Lung (tissue), 11 donors: ENCODE measurements at regions not wholly inside any gene's neighbourhood (a gene's known extent, or its start where the extent isn't known, plus 50 kb on each side); places are given as distances from the start of the nearest gene placed in this dataset.
A peak's percentile ranks its signal among the peaks of the same experiment; 100 is the strongest.

ENCODE experiments used
- ATAC-seq: fragments of 200-7000 bp; cut with Tn5 transposase; one replicate; pipeline ENCODE4 v1.9.1; 2020; ENCODE audit warnings: moderate number of reproducible peaks; ENCODE audit not compliant: insufficient read depth, low FRiP score
- DNase-seq, 3 donors: peaks; one replicate each; pipeline ENCODE4 v3.0.0-alpha.2; 2013 to 2017
- H3K27ac ChIP-seq, 2 donors: one replicate each; pipeline ENCODE4 v1.5.1; 2013; ENCODE audit warnings: mild to moderate bottlenecking in 2 of 2, moderate library complexity in 2 of 2, control low read depth in 1 of 2, inconsistent platforms in 1 of 2, low read depth in 1 of 2, low read length in 1 of 2
- H3K27me3 ChIP-seq, 3 donors: one replicate each; pipeline ENCODE4 v1.5.1; 2013; ENCODE audit warnings: low read length in 2 of 3; ENCODE audit not compliant: control insufficient read depth in 3 of 3, insufficient read depth in 3 of 3
- H3K36me3 ChIP-seq, 4 donors: one replicate each; pipeline ENCODE4 v1.5.1; 2013; ENCODE audit warnings: low read length in 4 of 4, mild to moderate bottlenecking in 1 of 4, moderate library complexity in 1 of 4; ENCODE audit not compliant: control insufficient read depth in 4 of 4, insufficient read depth in 4 of 4
- H3K4me1 ChIP-seq, 5 donors: one replicate each; pipeline ENCODE4 v1.5.1; 2013; ENCODE audit warnings: low read length in 5 of 5, mild to moderate bottlenecking in 2 of 5, moderate library complexity in 1 of 5; ENCODE audit not compliant: control insufficient read depth in 5 of 5, insufficient read depth in 5 of 5
- H3K4me3 ChIP-seq: one replicate; pipeline ENCODE4 v1.5.1; 2013; ENCODE audit warnings: mild to moderate bottlenecking, control low read depth, moderate library complexity
- H3K9ac ChIP-seq, 2 donors: one replicate each; pipeline ENCODE4 v1.5.1; 2013; ENCODE audit warnings: low read length in 2 of 2, control low read depth in 1 of 2; ENCODE audit not compliant: insufficient read depth in 1 of 2
- H3K9me3 ChIP-seq, 4 donors: one replicate each; pipeline ENCODE4 v1.5.1; 2013; ENCODE audit warnings: low read length in 3 of 4, mild to moderate bottlenecking in 1 of 4, moderate library complexity in 1 of 4; ENCODE audit not compliant: control insufficient read depth in 4 of 4, insufficient read depth in 3 of 4
- WGBS, 2 donors: extraction: QIAGEN DNeasy Blood & Tissue Kit; methylation state at CpG; one replicate each; pipeline ENCODE4 v1.1.7; 2013; 5-methylcytosine and 5-hydroxymethylcytosine counted together
- TF ChIP-seq, protein P1 (sequence below): IDR thresholded peaks from 2 replicates; pipeline ENCODE4 v1.5.1; 2012; ENCODE audit warnings: mild to moderate bottlenecking; ENCODE audit errors: control extremely low read depth, extremely low read depth
- donor health status: control.
- donor health status: control.
- donor health status: Bipolar disorder and iron deficiency.
- donor health status: healthy.
- donor health status: DM: yes; HTN: yes; CAD: no.

DNA sequence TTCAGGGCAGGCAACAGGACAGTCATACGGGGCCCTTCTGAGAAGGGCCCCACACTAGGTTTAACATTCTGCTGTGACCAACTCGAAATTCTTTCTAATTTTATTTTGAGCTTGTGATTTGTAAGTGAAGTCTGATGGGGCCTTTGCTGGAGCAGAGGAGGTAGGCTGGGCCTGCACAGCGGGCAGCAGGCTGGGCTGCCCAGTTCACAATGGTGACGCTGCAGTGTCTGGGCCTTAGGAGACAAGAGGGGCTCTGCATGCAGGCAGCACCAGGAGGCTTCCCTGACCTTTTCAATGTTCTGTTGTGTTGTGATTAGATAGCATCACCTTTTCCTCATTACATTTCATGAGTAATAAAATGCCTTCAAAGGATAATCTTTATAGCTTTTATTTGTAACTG, 175.1 kb downstream of the CXCL12 start:
- ATAC-seq (no peak), DNase-seq (no peak)
- peaks cover 0 to 17% (median 0%) of the 10 kb centered on the region in 5 donors for H3K4me1 ChIP-seq
- TF ChIP-seq, protein P1, sequence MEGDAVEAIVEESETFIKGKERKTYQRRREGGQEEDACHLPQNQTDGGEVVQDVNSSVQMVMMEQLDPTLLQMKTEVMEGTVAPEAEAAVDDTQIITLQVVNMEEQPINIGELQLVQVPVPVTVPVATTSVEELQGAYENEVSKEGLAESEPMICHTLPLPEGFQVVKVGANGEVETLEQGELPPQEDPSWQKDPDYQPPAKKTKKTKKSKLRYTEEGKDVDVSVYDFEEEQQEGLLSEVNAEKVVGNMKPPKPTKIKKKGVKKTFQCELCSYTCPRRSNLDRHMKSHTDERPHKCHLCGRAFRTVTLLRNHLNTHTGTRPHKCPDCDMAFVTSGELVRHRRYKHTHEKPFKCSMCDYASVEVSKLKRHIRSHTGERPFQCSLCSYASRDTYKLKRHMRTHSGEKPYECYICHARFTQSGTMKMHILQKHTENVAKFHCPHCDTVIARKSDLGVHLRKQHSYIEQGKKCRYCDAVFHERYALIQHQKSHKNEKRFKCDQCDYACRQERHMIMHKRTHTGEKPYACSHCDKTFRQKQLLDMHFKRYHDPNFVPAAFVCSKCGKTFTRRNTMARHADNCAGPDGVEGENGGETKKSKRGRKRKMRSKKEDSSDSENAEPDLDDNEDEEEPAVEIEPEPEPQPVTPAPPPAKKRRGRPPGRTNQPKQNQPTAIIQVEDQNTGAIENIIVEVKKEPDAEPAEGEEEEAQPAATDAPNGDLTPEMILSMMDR, result no peak
- H3K36me3 ChIP-seq, result no peaks in the 10 kb centered on the region
- H3K27me3 ChIP-seq, result no peaks in the 10 kb centered on the region
- 82 to 88% methylated on average over 4 of the region's 4 CpGs for WGBS, 2 donors
- no peak overlapping the region for H3K27ac ChIP-seq
- H3K4me3 ChIP-seq, result no peak overlapping the region
- no peak overlapping the region for H3K9ac ChIP-seq
- no peaks in the 10 kb centered on the region for H3K9me3 ChIP-seq

DNA sequence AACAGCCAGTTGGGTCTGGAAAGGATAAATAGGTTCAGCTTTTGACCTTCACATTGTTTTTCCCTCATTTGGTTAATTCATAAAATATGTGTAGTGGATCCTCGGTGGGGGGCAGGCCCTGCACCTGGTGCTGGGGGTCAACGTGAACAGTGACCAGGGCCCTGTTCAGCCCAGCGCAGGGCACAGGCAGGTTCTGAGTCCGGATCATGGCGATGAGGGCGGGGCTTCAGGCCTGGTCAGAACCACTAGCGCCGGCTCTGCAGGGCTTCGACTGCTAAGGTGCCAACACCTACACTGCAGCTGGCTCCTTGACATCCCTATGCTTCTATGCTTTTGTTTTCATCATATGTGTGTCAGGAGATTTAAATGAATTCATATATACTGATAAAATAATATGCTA, 177.7 kb downstream of the CXCL12 start:
- DNase-seq, result no peak
- no peaks in the 10 kb centered on the region for H3K36me3 ChIP-seq
- WGBS, 2 donors, result 94 to 95% methylated on average over 9 of the region's 9 CpGs
- no peaks in the 10 kb centered on the region for H3K9me3 ChIP-seq
- no peak for ATAC-seq
- TF ChIP-seq, protein P1, result no peak
- H3K4me3 ChIP-seq, result no peak overlapping the region
- no peaks in the 10 kb centered on the region for H3K27me3 ChIP-seq
- H3K9ac ChIP-seq, result no peak overlapping the region
- peaks cover 0 to 17% (median 0%) of the 10 kb centered on the region in 5 donors for H3K4me1 ChIP-seq
- H3K27ac ChIP-seq, result no peak overlapping the region

DNA sequence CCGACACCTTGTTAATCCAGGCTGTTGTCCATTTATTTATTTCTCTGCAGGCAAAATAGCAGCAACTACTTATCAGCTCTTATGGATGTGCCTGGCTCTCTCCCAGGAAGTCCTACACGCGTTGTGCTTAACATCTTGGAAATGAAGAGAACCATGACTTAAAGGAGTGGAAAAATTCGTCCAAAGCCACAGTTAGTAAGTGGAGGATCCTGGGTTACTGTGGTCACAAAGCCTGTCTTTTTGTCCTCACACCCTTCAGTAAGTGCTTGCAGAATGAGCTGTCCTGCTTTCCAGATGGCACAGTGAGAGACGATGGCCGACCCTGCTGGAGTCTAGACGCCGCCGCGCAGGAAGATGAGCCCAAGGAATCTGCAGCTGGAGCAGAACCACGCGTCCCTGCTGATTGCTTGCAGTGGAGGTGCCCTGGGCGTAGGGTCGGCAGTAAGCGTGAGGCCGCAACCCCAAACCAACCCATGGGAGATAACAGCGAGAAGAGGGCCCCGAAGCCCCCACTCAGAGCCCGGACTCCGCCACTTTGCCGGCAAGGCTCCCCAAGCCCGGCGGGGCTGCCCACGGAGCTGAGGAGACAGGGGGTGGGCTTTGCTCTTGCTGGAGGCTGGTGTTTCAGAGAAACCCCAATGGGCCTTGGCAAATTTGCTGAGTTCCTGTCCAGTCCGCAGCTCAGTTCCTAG, 178.6 kb downstream of the CXCL12 start:
- Histone ChIP-seq H3K36me3 (no peaks in the 10 kb centered on the region), H3K27me3 (no peaks in the 10 kb centered on the region), H3K9me3 (no peaks in the 10 kb centered on the region), H3K9ac (no peak overlapping the region), H3K27ac (no peak overlapping the region), H3K4me3 (no peak overlapping the region), H3K4me1 (peaks cover 0 to 17% (median 0%) of the 10 kb centered on the region in 5 donors)
- ATAC-seq (no peak), DNase-seq (peak; percentile 40 to 81 (median 67))
- 85 to 90% methylated on average over 25 of the region's 25 CpGs for WGBS, 2 donors
- TF ChIP-seq, protein P1, result no peak

DNA sequence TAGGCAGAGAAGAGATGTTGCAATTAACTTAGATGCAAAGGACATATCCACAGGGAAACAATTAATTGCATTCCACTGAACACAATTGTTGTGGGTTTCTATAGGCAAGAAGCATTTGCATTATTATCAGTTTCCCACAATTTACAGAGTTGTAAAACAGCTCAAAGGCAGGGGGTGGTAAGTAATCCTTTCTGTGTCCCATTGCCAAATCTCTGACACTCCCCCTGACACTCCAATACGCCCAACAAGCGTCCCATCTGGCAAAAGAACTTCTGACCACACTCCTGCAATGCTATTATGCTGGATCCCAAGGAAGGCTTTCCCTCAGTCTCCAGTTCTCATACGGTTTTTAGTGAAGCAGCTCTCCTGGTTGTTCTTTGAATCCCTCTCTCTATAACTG, 179.8 kb downstream of the CXCL12 start:
- no peak overlapping the region for H3K4me3 ChIP-seq
- 60 to 67% methylated on average over 3 of the region's 3 CpGs for WGBS, 2 donors
- ATAC-seq (no peak), DNase-seq (peak in 2 of 3 donors; percentile 26 to 35)
- no peaks in the 10 kb centered on the region for H3K27me3 ChIP-seq
- H3K36me3 ChIP-seq, result no peaks in the 10 kb centered on the region
- TF ChIP-seq, protein P1, result no peak
- H3K9me3 ChIP-seq, result no peaks in the 10 kb centered on the region
- H3K4me1 ChIP-seq, result peaks cover 0 to 17% (median 0%) of the 10 kb centered on the region in 5 donors
- H3K27ac ChIP-seq, result no peak overlapping the region
- H3K9ac ChIP-seq, result no peak overlapping the region
